ENCODE measurements at regions not wholly inside any gene's neighbourhood (a gene's known extent, or its start where the extent isn't known, plus 50 kb on each side); places are given as distances from the start of the nearest gene placed in this dataset.

DNA sequence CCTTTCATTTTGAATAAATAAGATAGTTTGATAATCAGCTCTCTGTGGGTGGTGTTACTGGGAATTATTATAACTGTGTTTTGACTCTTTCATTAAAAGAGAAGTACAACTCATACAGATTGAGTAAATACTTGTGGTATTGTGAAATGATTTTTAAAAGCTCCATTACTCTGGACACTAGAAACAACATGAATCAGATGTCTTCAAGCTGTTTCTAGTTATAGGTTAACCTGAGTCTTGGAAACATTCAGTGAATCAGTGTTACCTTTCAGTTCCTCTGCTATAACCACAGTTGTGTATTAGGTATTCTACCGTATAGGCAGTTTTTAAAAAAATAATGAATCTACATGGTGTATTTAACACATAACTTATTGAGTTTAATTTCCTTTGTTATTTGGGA is 128.4 kb upstream of the SSTR1 start:
- ATAC-seq = peak; percentile 28; the same call in 1 of the 3 replicates
- CTCF ChIA-PET (ENCODE audit: low intra/inter-chr PET ratio, low total read pairs) = no interaction called here

DNA sequence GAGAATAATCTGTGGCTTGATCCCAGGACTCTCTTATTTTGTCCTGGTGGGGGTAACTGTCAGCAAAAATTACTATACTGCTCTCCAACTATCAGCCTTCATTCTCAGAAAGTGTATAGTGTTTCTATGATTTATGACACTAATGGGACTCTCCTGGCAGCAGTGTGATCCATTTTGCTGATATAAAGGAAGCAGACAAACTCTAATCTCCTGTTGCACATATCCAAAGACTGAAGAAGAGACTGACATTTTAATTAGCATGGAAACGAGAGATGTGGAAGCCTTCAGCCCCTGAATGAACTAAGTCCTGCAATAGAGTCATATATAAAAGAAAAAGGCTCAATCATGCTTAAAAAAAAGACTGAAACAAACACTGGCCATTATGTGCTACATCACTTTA is 127.8 kb upstream of the SSTR1 start:
- DNase-seq (ENCODE audit: low spot score) (no peak), ATAC-seq (no peak), FAIRE-seq (no peak)
- WGBS (ENCODE audit: low lambda C conversion rate) = 1% methylated on average over 1 of the region's 1 CpG
- no peaks in the 10 kb centered on the region for H4K20me1 ChIP-seq (ENCODE audit: insufficient read depth, low read length)
- in situ Hi-C loops (cut with HindIII; ENCODE audit: extremely low pct_ligation_motif_present, low pct_unique_long_range_greater_than_20kb) (no loop called here), intact Hi-C loops (cut with micrococcal nuclease; ENCODE audit: unreplicated experiment) (no loop called here)
- H3K9me3 ChIP-seq (ENCODE audit: low read length) = no peaks in the 10 kb centered on the region
- ChIA-PET CTCF (ENCODE audit: low intra/inter-chr PET ratio, low total read pairs) (no interaction called here), POLR2A (no interaction called here)
- H2AFZ ChIP-seq (ENCODE audit: low read length) = no peak overlapping the region
- no peaks in the 10 kb centered on the region for H3K79me2 ChIP-seq (ENCODE audit: insufficient read depth, low read length)
- no peak overlapping the region for H3K4me3 ChIP-seq (replicated peaks in 1 of 3; ENCODE audit: insufficient read depth in 1 of 3, low read depth in 2 of 3, low read length in 3 of 3)
- BruUV-seq (replicated peaks) = no TSS peak
- no peak overlapping the region for H3K4me2 ChIP-seq (ENCODE audit: low read depth, low read length)
- H3K27me3 ChIP-seq (ENCODE audit: control insufficient read depth in 1 of 2, insufficient read depth in 2 of 2, low read length in 2 of 2) = no peaks in the 10 kb centered on the region
- H3K4me1 ChIP-seq (ENCODE audit: insufficient read depth, low read length) = no peaks in the 10 kb centered on the region
- H3K36me3 ChIP-seq (replicated peaks in 1 of 2; ENCODE audit: control insufficient read depth in 1 of 2, insufficient read depth in 2 of 2, low read length in 2 of 2) = no peaks in the 10 kb centered on the region
- H3K27ac ChIP-seq (ENCODE audit: extremely low read length, insufficient read depth, low read length) = no peak overlapping the region
- H3K9ac ChIP-seq (ENCODE audit: insufficient read depth, low read depth, low read length) = no peak overlapping the region
- TF ChIP-seq ZKSCAN8 (CRISPR knock-in tag; IDR thresholded peaks at IDR 0.05; ENCODE audit: borderline replicate concordance) (no peak), PAF1 (CRISPR knock-in tag; IDR thresholded peaks at IDR 0.05) (no peak), KLF15 (CRISPR knock-in tag; IDR thresholded peaks at IDR 0.05; ENCODE audit: borderline replicate concordance) (no peak), ZNF33A (CRISPR knock-in tag; IDR thresholded peaks at IDR 0.05; ENCODE audit: borderline replicate concordance) (no peak), MYC (CRISPR knock-in tag; IDR thresholded peaks at IDR 0.05; ENCODE audit: borderline replicate concordance) (no peak), KLF6 (CRISPR knock-in tag; IDR thresholded peaks at IDR 0.05) (no peak), ZNF546 (CRISPR knock-in tag; conservative IDR thresholded peaks at IDR 0.05) (no peak), IRX3 (CRISPR knock-in tag; IDR thresholded peaks at IDR 0.05; ENCODE audit: borderline replicate concordance, low read depth) (no peak), SMAD1 (CRISPR knock-in tag; IDR thresholded peaks at IDR 0.05; ENCODE audit: borderline replicate concordance, low read depth) (no peak), FOXA1 (IDR thresholded peaks at IDR 0.05) (no peak), FOXA1 (CRISPR knock-in tag; IDR thresholded peaks at IDR 0.05) (no peak), ARID2 (CRISPR knock-in tag; IDR thresholded peaks at IDR 0.05; ENCODE audit: borderline replicate concordance) (no peak)
- TF ChIP-seq, protein P1, sequence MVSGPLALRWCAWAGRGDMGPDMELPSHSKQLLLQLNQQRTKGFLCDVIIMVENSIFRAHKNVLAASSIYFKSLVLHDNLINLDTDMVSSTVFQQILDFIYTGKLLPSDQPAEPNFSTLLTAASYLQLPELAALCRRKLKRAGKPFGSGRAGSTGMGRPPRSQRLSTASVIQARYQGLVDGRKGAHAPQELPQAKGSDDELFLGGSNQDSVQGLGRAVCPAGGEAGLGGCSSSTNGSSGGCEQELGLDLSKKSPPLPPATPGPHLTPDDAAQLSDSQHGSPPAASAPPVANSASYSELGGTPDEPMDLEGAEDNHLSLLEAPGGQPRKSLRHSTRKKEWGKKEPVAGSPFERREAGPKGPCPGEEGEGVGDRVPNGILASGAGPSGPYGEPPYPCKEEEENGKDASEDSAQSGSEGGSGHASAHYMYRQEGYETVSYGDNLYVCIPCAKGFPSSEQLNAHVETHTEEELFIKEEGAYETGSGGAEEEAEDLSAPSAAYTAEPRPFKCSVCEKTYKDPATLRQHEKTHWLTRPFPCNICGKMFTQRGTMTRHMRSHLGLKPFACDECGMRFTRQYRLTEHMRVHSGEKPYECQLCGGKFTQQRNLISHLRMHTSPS (CRISPR knock-in tag; IDR thresholded peaks at IDR 0.05; ENCODE audit: low read depth) = no peak

More for the DNA sequence above, 128.4 kb upstream of the SSTR1 start:
- H3K27ac ChIP-seq (ENCODE audit: extremely low read length, insufficient read depth, low read length) = no peak overlapping the region
- no peaks in the 10 kb centered on the region for H3K79me2 ChIP-seq (ENCODE audit: insufficient read depth, low read length)
- DNase-seq (ENCODE audit: low spot score) (no peak), FAIRE-seq (no peak)
- H3K9ac ChIP-seq (ENCODE audit: insufficient read depth, low read depth, low read length) = no peak overlapping the region
- H2AFZ ChIP-seq (ENCODE audit: low read length) = no peak overlapping the region
- no peak overlapping the region for H3K4me3 ChIP-seq (replicated peaks in 1 of 3; ENCODE audit: insufficient read depth in 1 of 3, low read depth in 2 of 3, low read length in 3 of 3)
- H3K4me1 ChIP-seq (ENCODE audit: insufficient read depth, low read length) = no peaks in the 10 kb centered on the region
- H3K27me3 ChIP-seq (ENCODE audit: control insufficient read depth in 1 of 2, insufficient read depth in 2 of 2, low read length in 2 of 2) = no peaks in the 10 kb centered on the region
- no peaks in the 10 kb centered on the region for H4K20me1 ChIP-seq (ENCODE audit: insufficient read depth, low read length)
- H3K36me3 ChIP-seq (replicated peaks in 1 of 2; ENCODE audit: control insufficient read depth in 1 of 2, insufficient read depth in 2 of 2, low read length in 2 of 2) = no peaks in the 10 kb centered on the region
- POLR2A ChIA-PET = no interaction called here
- intact Hi-C loops (cut with micrococcal nuclease; ENCODE audit: unreplicated experiment) (no loop called here), in situ Hi-C loops (cut with HindIII; ENCODE audit: extremely low pct_ligation_motif_present, low pct_unique_long_range_greater_than_20kb) (no loop called here)
- no TSS peak for BruUV-seq (replicated peaks)
- WGBS (ENCODE audit: low lambda C conversion rate) = 5% methylated on average over 1 of the region's 1 CpG
- TF ChIP-seq RBAK (CRISPR knock-in tag; IDR thresholded peaks at IDR 0.05) = no peak
- no peak for TF ChIP-seq ZNF761 (CRISPR knock-in tag; conservative IDR thresholded peaks at IDR 0.05)
- no peak for TF ChIP-seq ZNF788 (CRISPR knock-in tag; IDR thresholded peaks at IDR 0.05; ENCODE audit: borderline replicate concordance)
- TF ChIP-seq, protein P2, sequence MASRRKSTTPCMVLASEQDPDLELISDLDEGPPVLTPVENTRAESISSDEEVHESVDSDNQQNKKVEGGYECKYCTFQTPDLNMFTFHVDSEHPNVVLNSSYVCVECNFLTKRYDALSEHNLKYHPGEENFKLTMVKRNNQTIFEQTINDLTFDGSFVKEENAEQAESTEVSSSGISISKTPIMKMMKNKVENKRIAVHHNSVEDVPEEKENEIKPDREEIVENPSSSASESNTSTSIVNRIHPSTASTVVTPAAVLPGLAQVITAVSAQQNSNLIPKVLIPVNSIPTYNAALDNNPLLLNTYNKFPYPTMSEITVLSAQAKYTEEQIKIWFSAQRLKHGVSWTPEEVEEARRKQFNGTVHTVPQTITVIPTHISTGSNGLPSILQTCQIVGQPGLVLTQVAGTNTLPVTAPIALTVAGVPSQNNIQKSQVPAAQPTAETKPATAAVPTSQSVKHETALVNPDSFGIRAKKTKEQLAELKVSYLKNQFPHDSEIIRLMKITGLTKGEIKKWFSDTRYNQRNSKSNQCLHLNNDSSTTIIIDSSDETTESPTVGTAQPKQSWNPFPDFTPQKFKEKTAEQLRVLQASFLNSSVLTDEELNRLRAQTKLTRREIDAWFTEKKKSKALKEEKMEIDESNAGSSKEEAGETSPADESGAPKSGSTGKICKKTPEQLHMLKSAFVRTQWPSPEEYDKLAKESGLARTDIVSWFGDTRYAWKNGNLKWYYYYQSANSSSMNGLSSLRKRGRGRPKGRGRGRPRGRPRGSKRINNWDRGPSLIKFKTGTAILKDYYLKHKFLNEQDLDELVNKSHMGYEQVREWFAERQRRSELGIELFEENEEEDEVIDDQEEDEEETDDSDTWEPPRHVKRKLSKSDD (CRISPR knock-in tag; IDR thresholded peaks at IDR 0.05; ENCODE audit: low read depth) = no peak
- TF ChIP-seq NAIF1 (CRISPR knock-in tag; IDR thresholded peaks at IDR 0.05; ENCODE audit: borderline replicate concordance) = no peak
- no peak overlapping the region for H3K4me2 ChIP-seq (ENCODE audit: low read depth, low read length)
- H3K9me3 ChIP-seq (ENCODE audit: low read length) = no peaks in the 10 kb centered on the region
